H1 (cell line): ENCODE measurements at regions not wholly inside any gene's neighbourhood (a gene's known extent, or its start where the extent isn't known, plus 50 kb on each side); places are given as distances from the start of the nearest gene placed in this dataset.

ENCODE experiments used
- CTCF ChIA-PET: fragments of 300-600 bp; sonication (Branson Sonifier 250); formaldehyde crosslinking; loops from one replicate; lab custom pipeline; 2021; ENCODE audit not compliant: partially characterized antibody; lab: Charles Lee
- POLR2A ChIA-PET: fragments of 300-600 bp; sonication (Branson Sonifier 250); formaldehyde crosslinking; loops from one replicate; lab custom pipeline; 2021; ENCODE audit warnings: inconsistent platforms; ENCODE audit not compliant: partially characterized antibody; lab: Charles Lee
- DNase-seq, 2 experiments: peaks; one replicate each; pipeline versions ENCODE4 v3.0.0 to v3.0.0-alpha.2; 2010 to 2022; ENCODE audit warnings: low spot score in 2 of 2, low read depth in 1 of 2, mixed read lengths in 1 of 2
- FAIRE-seq: peaks from 2 replicates; lab custom pipeline; 2011; peaks lifted over from hg19 to GRCh38; lab: Jason Lieb, UNC
- H2AFZ ChIP-seq: 2 replicates; pipeline ENCODE4 v1.8.1; 2012; ENCODE audit warnings: low read length, inconsistent platforms
- H2AK5ac ChIP-seq: 2 replicates; pipeline ENCODE4 v1.6.1; 2013; ENCODE audit warnings: low read depth, low read length
- H2BK120ac ChIP-seq: replicated peaks from 2 replicates; pipeline ENCODE3; 2013; ENCODE audit warnings: low read depth, low read length, inconsistent platforms
- H2BK12ac ChIP-seq: 2 replicates; pipeline ENCODE4 v1.6.1; 2013; ENCODE audit warnings: low read depth, low read length
- H2BK15ac ChIP-seq: 2 replicates; pipeline ENCODE4 v1.6.1; 2013; ENCODE audit warnings: low read length
- H2BK20ac ChIP-seq: 2 replicates; pipeline ENCODE4 v1.6.1; 2013; ENCODE audit warnings: low read length
- H2BK5ac ChIP-seq: 2 replicates; pipeline ENCODE4 v1.6.1; 2013; ENCODE audit warnings: low read depth, low read length
- H3K14ac ChIP-seq: 2 replicates; pipeline ENCODE4 v1.6.1; 2013; ENCODE audit warnings: inconsistent platforms; ENCODE audit not compliant: insufficient read length
- H3K18ac ChIP-seq: 2 replicates; pipeline ENCODE4 v1.6.1; 2013; ENCODE audit warnings: low read length; ENCODE audit errors: extremely low read depth
- H3K23ac ChIP-seq: 2 replicates; pipeline ENCODE4 v1.6.1; 2013; ENCODE audit warnings: inconsistent platforms; ENCODE audit not compliant: insufficient read length
- H3K23me2 ChIP-seq: 2 replicates; pipeline ENCODE4 v1.6.1; 2013; ENCODE audit warnings: low read depth, low read length
- H3K27ac ChIP-seq: 2 replicates; pipeline ENCODE4 v1.6.1; 2011; ENCODE audit warnings: low read depth, low read length, inconsistent platforms
- H3K27me3 ChIP-seq, 4 experiments: replicated peaks in 1 of 4; 1 replicate in 1 of 4; 2 replicates in 3 of 4; pipeline versions ENCODE4 v1.6.1 to v1.8.1; 2011 to 2013; ENCODE audit warnings: low read length in 3 of 4, mild to moderate bottlenecking in 3 of 4, inconsistent platforms in 2 of 4, mixed read lengths in 2 of 4, moderate library complexity in 1 of 4; ENCODE audit not compliant: control insufficient read depth in 3 of 4, insufficient read depth in 3 of 4; ENCODE audit errors: extremely low read depth in 1 of 4
- H3K36me3 ChIP-seq, 4 experiments: 2 replicates each; pipeline versions ENCODE4 v1.6.1 to v1.8.1; 2011 to 2013; ENCODE audit warnings: mild to moderate bottlenecking in 4 of 4, low read length in 3 of 4, moderate library complexity in 2 of 4, control low read depth in 1 of 4, inconsistent platforms in 1 of 4; ENCODE audit not compliant: insufficient read depth in 4 of 4, control insufficient read depth in 2 of 4
- H3K4ac ChIP-seq: replicated peaks from 2 replicates; pipeline ENCODE3; 2013; ENCODE audit warnings: low read length, low read depth, mixed read lengths, inconsistent platforms; ENCODE audit not compliant: insufficient read length
- H3K4me1 ChIP-seq, 4 experiments: replicated peaks in 1 of 4; 1 replicate in 1 of 4; 2 replicates in 3 of 4; pipeline versions ENCODE4 v1.6.1 to v1.8.1; 2011 to 2013; ENCODE audit warnings: low read length in 3 of 4, inconsistent platforms in 2 of 4, mixed read lengths in 1 of 4; ENCODE audit not compliant: insufficient read depth in 4 of 4, control insufficient read depth in 3 of 4
- H3K4me2 ChIP-seq, 2 experiments: 2 replicates each; pipeline versions ENCODE4 v1.6.1 to v1.8.1; 2011 to 2013; ENCODE audit warnings: low read depth in 2 of 2, low read length in 2 of 2, control low read depth in 1 of 2, inconsistent platforms in 1 of 2, mild to moderate bottlenecking in 1 of 2; ENCODE audit not compliant: insufficient read depth in 1 of 2
- H3K4me3 ChIP-seq, 4 experiments: fragments of 200-600, 300-600 bp in 1 of 4; sonication (generic), shearing (Covaris generic), sonication (Bioruptor Twin) in 1 of 4; 2 replicates each; pipeline versions ENCODE4 v1.5.1 to v1.8.1; 2011 to 2016; ENCODE audit warnings: low read length in 4 of 4, low read depth in 3 of 4, control low read depth in 2 of 4, inconsistent platforms in 2 of 4, mild to moderate bottlenecking in 2 of 4, mixed read lengths in 1 of 4, moderate library complexity in 1 of 4; ENCODE audit not compliant: insufficient read depth in 2 of 4; ENCODE audit errors: extremely low read depth in 1 of 4
- H3K56ac ChIP-seq: replicated peaks from 2 replicates; pipeline ENCODE3; 2013; ENCODE audit warnings: low read depth, mild to moderate bottlenecking, mixed read lengths, low read length, inconsistent platforms; ENCODE audit not compliant: insufficient read length
- H3K79me1 ChIP-seq: 2 replicates; pipeline ENCODE4 v1.6.1; 2013; ENCODE audit warnings: low read depth, low read length, control low read depth
- H3K79me2 ChIP-seq, 2 experiments: 2 replicates each; pipeline versions ENCODE4 v1.6.1 to v1.8.1; 2012 to 2013; ENCODE audit warnings: low read length in 2 of 2, mild to moderate bottlenecking in 2 of 2, inconsistent platforms in 1 of 2; ENCODE audit not compliant: insufficient read depth in 2 of 2, control insufficient read depth in 1 of 2
- H3K9ac ChIP-seq, 4 experiments: replicated peaks in 1 of 4; 1 replicate in 1 of 4; 2 replicates in 3 of 4; pipeline versions ENCODE4 v1.6.1 to v1.8.1; 2011 to 2013; ENCODE audit warnings: low read depth in 3 of 4, low read length in 3 of 4, control low read depth in 2 of 4, mild to moderate bottlenecking in 2 of 4, moderate library complexity in 2 of 4, inconsistent platforms in 1 of 4; ENCODE audit errors: extremely low read depth in 1 of 4
- H3K9me3 ChIP-seq, 2 experiments: 2 replicates each; pipeline versions ENCODE4 v1.6.1 to v1.8.1; 2012 to 2013; ENCODE audit warnings: mild to moderate bottlenecking in 2 of 2, moderate library complexity in 2 of 2, control low read depth in 1 of 2, inconsistent platforms in 1 of 2, low read depth in 1 of 2, low read length in 1 of 2, mixed read lengths in 1 of 2; ENCODE audit not compliant: insufficient read depth in 2 of 2
- H4K20me1 ChIP-seq, 2 experiments: replicated peaks in 1 of 2; 2 replicates each; pipeline versions ENCODE3 to v1.8.1; 2011 to 2013; ENCODE audit warnings: inconsistent platforms in 2 of 2, low read length in 2 of 2, mild to moderate bottlenecking in 1 of 2; ENCODE audit not compliant: insufficient read depth in 2 of 2, control insufficient read depth in 1 of 2
- H4K5ac ChIP-seq: 2 replicates; pipeline ENCODE4 v1.6.1; 2013; ENCODE audit warnings: low read length, low read depth, mixed read lengths, inconsistent platforms; ENCODE audit not compliant: insufficient read length
- H4K8ac ChIP-seq: 2 replicates; pipeline ENCODE4 v1.8.0; 2013; ENCODE audit warnings: mild to moderate bottlenecking, moderate library complexity, low read length, inconsistent platforms; ENCODE audit not compliant: insufficient read depth; ENCODE audit errors: extremely low read depth
- H4K91ac ChIP-seq: replicated peaks from 2 replicates; pipeline ENCODE3; 2013; ENCODE audit warnings: low read length, mixed read lengths, inconsistent platforms; ENCODE audit not compliant: insufficient read length
- BACH1 ChIP-seq: IDR thresholded peaks from 2 replicates; pipeline ENCODE4 v1.6.1; 2012; ENCODE audit warnings: low read length, improper control_type of control experiment
- CTBP2 ChIP-seq: IDR thresholded peaks from 2 replicates; pipeline ENCODE4 v1.7.0; 2011; ENCODE audit warnings: borderline replicate concordance, mild to moderate bottlenecking, moderate library complexity, mixed read lengths, low read length; ENCODE audit not compliant: insufficient read depth, insufficient read length
- EP300 ChIP-seq, 2 experiments: IDR thresholded peaks; 1 replicate in 1 of 2; 2 replicates in 1 of 2; pipeline ENCODE4 v1.6.1; 2011 to 2012; ENCODE audit warnings: low read depth in 2 of 2, low read length in 2 of 2, mild to moderate bottlenecking in 2 of 2, borderline replicate concordance in 1 of 2, inconsistent platforms in 1 of 2, moderate library complexity in 1 of 2
- EZH2 ChIP-seq: fragments of 200-600 bp; sonication (generic); IDR thresholded peaks from 2 replicates; pipeline ENCODE4 v1.7.1; 2012; ENCODE audit warnings: low read depth, mild to moderate bottlenecking, moderate library complexity, low read length, inconsistent platforms; ENCODE audit not compliant: severe bottlenecking
- GTF2F1 ChIP-seq: IDR thresholded peaks from 2 replicates; pipeline ENCODE4 v1.6.1; 2012; ENCODE audit warnings: low read depth, low read length, improper control_type of control experiment, borderline replicate concordance
- KDM5A ChIP-seq: fragments of 200-600 bp; IDR thresholded peaks from 2 replicates; pipeline ENCODE4 v1.7.1; 2012; ENCODE audit warnings: mild to moderate bottlenecking, low read length, inconsistent platforms, mixed read lengths
- MAFK ChIP-seq: IDR thresholded peaks from 2 replicates; pipeline ENCODE4 v1.6.1; 2012; ENCODE audit warnings: low read depth, mild to moderate bottlenecking, improper control_type of control experiment, low read length
- NRF1 ChIP-seq: IDR thresholded peaks from 2 replicates; pipeline ENCODE4 v1.6.1; 2011; ENCODE audit warnings: mild to moderate bottlenecking, low read depth, low read length, improper control_type of control experiment
- RFX5 ChIP-seq: IDR thresholded peaks from 2 replicates; pipeline ENCODE4 v1.6.1; 2011; ENCODE audit warnings: low read depth, low read length, improper control_type of control experiment, borderline replicate concordance
- RNF2 ChIP-seq: fragments of 200-900, 300-1000 bp; sonication (generic); IDR thresholded peaks from 2 replicates; pipeline ENCODE4 v1.7.1; 2016; ENCODE audit warnings: borderline replicate concordance, low read depth, mild to moderate bottlenecking, antibody characterized with exemption, low read length; ENCODE audit not compliant: poor library complexity, severe bottlenecking; ENCODE audit errors: missing control alignments
- RXRA ChIP-seq: IDR thresholded peaks from 2 replicates; pipeline ENCODE4 v1.6.1; 2011; ENCODE audit warnings: low read depth, mild to moderate bottlenecking, low read length, moderate library complexity; ENCODE audit not compliant: insufficient read depth
- SP2 ChIP-seq: IDR thresholded peaks from 2 replicates; pipeline ENCODE4 v1.6.1; 2012; ENCODE audit warnings: mild to moderate bottlenecking, low read length, inconsistent platforms
- WGBS, 2 experiments: shearing (Covaris generic) in 1 of 2; methylation state at CpG; one replicate each; pipeline versions ENCODE4 v1.1.6 to v1.1.7; 2013 to 2015; ENCODE audit warnings: low lambda C conversion rate in 2 of 2, mixed read lengths in 2 of 2, inconsistent platforms in 1 of 2, low coverage in 1 of 2, missing lambda C conversion rate in 1 of 2; ENCODE audit not compliant: insufficient replicate concordance in 2 of 2, insufficient coverage in 1 of 2, insufficient read length in 1 of 2; ENCODE audit errors: extremely low coverage in 1 of 2, missing lambda C conversion rate in 1 of 2; 5-methylcytosine and 5-hydroxymethylcytosine counted together

GRCh38 chr1:185498207-185498606, 181.2 kb upstream of the IVNS1ABP start:
- Histone ChIP-seq H2BK20ac (no peak overlapping the region), H3K23me2 (no peaks in the 10 kb centered on the region), H3K79me1 (no peaks in the 10 kb centered on the region), H3K56ac (no peak overlapping the region), H3K36me3 (no peaks in the 10 kb centered on the region), H4K8ac (no peak overlapping the region), H3K14ac (no peak overlapping the region), H2BK15ac (no peak overlapping the region), H2BK120ac (no peak overlapping the region), H4K5ac (no peak overlapping the region), H2AFZ (no peak overlapping the region), H3K27ac (no peak overlapping the region), H3K27me3 (no peaks in the 10 kb centered on the region), H2BK12ac (no peak overlapping the region), H3K18ac (no peak overlapping the region), H3K9ac (no peak overlapping the region), H3K4ac (no peak overlapping the region), H2AK5ac (no peak overlapping the region), H3K4me3 (no peak overlapping the region), H3K9me3 (no peaks in the 10 kb centered on the region), H4K20me1 (no peaks in the 10 kb centered on the region), H3K79me2 (no peaks in the 10 kb centered on the region), H3K4me1 (no peaks in the 10 kb centered on the region), H3K23ac (no peak overlapping the region), H4K91ac (no peak overlapping the region), H2BK5ac (no peak overlapping the region), H3K4me2 (no peak overlapping the region)
- WGBS, 2 experiments, result 91% methylated on average over 2 of the region's 2 CpGs; no CpG with 5 or more reads in 1 of the 2 experiments
- FAIRE-seq (no peak), DNase-seq (no peak)
- POLR2A ChIA-PET, result no interaction called here
- TF ChIP-seq BACH1 (no peak), RNF2 (no peak), RFX5 (no peak), SP2 (no peak), MAFK (no peak), EP300 (IDR thresholded peaks at IDR 0.05; ENCODE audit: borderline replicate concordance in 1 of 2, low read depth in 2 of 2, low read length in 2 of 2) (no peak), KDM5A (no peak), EZH2 (no peak), CTBP2 (no peak), GTF2F1 (no peak), RXRA (no peak), NRF1 (no peak)
- CTCF ChIA-PET, result no interaction called here
